OCI-M1 (cell line): ENCODE measurements at regions not wholly inside any gene's neighbourhood (a gene's known extent, or its start where the extent isn't known, plus 50 kb on each side); places are given as distances from the start of the nearest gene placed in this dataset.
"Not testable (repeated sequence)": the region's sequence is repeated elsewhere in the genome, so short reads cannot be mapped to it uniquely, and the experiment has no call there.

Experiments used
- DNase-seq: peaks from one replicate; lab custom pipeline; 2025; lab: John Stamatoyannopoulos, UW

GRCh38 chr2:21332993-21333625, 209.3 kb downstream of the TDRD15 start:
- DNase-seq: no peak

DNA sequence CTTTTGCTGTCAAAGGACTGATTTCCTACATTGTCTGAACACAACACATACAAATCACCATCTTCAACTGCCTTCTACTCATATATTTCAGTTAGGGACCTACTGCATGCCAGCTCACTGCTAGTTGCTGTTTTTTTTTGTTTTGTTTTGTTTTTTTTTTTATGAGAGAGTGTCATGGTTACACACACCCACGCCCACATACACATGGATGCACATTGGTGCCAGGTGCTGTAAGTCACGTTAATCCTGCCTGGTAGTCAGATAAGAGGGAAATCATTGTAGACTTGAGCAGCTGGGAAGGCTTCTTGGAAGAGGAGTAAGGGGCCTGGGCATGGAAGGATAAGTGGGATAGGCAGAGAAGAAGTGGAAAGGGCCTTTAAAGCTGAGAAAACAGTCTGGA, 209.9 kb downstream of the TDRD15 start:
- DNase-seq: no peak

DNA sequence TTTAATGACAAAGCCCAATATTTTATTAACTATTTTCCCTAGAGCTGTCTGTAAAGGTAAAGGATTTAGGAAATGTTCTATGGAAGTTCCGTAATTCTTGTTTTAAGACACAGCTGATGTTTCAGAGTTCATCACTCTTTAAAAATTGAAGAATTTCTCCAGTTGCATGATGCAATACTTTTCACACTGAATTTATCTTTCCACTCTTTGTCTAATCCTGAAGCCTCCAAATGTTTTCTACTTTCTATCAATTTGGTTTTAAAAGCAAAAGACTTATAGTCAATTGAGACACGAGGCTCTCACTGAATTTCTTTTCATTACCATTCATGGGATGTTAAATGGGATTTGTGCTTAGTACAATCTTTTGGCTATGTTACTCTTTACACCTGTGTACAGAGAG, 223.2 kb downstream of the TDRD15 start:
- DNase-seq: no peak

DNA sequence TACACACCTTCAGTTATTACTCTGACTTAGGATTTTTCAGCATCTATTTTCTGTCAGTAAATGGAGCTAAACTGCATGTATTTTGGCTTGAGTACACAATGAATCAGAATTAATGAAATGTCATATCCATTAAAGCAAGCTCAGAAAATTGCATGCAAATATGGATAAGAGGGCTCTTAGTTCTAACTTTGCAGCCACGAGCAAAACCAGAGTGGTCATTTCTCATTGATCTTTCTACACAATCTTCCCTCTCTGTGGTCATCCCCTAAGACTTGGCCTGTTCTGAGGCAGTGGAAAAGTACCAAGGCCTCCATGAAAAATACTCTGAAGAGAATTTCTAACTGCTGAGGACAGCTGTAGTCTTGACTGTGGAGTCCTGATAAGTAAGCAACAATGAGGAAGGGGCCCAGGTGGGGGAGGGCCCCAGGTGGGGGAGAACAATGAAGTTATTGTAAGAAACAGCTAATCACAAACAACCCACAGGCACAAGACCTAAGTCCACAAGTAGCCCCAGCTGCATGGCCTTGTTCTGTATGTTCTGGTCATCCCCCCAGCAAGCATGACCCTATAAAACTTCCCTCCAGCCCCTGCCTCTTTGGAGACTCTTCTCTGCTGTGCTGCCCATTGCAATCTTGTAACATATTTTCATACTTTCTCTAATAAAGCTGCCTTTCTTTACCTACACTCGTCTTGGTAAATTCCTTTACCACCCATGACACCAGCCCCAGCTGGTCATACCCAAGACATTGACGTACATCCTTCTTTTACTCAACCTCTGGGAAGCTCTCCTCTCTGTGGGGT, 230.3 kb downstream of the TDRD15 start:
- DNase-seq: no peak

GRCh38 chr2:21356086-21356856, 232.5 kb downstream of the TDRD15 start:
- no peak for DNase-seq

DNA sequence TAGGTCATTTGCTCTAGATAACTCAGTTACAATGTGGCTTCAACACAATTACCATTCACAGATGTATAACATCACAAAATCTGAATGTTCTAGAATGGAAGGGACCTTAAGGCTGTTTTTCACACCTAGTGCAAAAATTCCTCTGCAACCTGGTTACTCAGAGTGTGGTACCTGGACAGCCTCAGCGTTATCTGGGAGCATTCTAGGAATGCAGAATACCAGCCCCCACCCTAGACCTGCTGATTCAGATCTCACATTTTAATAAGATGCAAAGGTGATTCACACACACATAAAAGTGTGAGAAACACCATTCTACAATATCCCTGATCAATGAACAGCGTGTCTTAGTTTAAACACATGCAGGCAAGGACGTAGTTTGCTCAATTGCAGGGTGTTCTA, 233.1 kb downstream of the TDRD15 start:
- DNase-seq: no peak

DNA sequence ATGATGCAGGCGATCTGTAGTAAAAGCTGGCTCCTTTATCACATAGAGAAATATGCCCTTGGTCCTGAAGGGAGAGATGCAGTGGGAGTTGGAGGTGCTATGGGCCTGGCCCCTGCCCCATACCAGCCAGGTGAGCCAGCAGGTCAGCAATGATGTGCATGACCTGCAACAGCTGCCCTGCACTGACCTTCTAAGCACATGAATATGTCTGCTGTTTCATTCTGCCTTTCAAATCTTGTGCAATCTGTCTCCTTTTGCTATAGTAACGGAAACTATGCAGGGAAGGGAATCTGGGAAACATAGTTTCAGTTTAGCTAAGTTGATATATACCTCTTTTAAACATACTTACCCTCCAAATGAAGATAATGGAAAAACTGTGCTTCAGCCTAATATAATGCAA, 235.2 kb downstream of the TDRD15 start:
- DNase-seq: no peak

GRCh38 chr2:21361384-21361783, 237.6 kb downstream of the TDRD15 start:
- no peak for DNase-seq

- no peak for DNase-seq
These were observed 238.3 kb downstream of the TDRD15 start for GRCh38 chr2:21361957-21362486.

DNA sequence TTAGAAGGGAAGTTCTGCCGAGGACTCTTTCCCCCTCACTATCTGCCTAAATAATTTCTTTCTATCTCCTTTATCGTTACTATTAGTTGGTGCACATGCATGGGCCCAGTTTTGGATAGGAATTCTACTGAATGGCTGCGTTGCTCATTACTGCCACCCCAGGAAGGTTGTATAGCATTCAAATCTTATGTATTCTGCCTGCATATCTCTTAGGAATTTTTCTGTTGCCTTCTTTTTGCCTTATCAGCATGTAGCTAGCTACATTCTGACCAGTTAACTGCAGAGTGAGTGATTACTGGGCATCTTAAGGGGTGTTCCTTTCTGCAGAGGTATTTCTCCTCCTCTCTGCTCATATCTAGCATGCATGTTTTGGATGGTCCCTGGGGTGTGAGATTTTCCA, 239.6 kb downstream of the TDRD15 start:
- peak; percentile 3 for DNase-seq

DNA sequence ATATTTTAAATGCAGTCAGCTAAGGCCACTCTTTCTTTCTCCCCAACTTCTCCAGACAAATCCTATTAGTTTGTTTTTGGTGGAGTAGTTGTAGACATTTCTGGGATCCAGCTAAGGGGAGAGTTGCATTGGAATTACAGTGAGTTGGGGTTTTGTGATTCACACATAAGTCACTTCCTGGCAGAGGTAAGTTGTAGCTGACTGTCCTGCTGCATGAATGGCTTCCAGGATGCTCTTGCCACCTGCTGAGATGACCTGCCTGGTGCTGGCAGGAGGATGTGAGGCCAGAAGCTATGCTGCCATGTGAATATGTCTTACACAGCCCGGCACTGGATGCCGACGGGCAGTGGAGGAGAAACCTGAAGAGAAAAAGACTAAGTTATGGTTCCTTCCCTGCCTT, 243.7 kb downstream of the TDRD15 start:
- no peak for DNase-seq

- DNase-seq: no peak
These were observed 246.0 kb downstream of the TDRD15 start for GRCh38 chr2:21369787-21370186.

GRCh38 chr2:21371499-21372003, 247.8 kb downstream of the TDRD15 start:
- DNase-seq: no peak

DNA sequence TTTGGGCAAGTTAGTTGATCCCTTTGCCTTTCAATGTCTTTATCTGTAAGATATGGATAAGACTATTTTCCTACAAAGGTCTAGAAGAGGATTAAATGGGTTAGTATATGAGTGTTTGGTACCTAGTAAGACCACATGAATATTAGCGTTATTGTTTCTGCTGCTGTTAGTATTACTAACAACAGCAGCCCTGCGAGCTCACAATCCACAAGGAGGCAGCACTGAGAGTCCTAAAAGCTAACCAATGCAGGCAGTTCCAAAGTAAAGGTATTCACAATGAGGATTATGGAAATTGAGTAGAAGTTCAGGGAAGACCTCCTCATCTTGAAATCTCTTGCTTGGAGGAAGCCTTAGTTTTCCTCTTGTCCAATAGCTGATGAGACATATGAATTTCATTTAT, 248.9 kb downstream of the TDRD15 start:
- peak; percentile 28 for DNase-seq

GRCh38 chr2:21376864-21377263, 253.1 kb downstream of the TDRD15 start:
- no peak for DNase-seq

DNA sequence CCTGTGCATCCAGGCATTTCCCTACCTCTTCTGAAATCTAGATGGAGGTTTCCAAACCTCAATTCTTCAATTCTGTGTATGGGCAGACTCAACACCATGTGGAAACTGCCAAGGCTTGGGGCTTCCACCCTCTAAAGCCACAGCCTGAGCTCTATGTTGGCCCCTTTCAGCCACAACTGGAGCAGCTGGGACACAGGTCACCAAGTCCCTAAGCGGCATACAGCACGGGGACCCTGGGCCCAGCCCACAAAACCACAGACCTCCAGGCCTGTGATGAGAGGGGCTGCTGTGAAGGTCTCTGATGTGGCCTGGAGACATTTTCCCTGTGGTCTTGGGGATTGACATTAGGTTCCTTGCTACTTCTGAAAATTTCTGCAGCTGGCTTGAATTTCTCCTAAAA, 255.4 kb downstream of the TDRD15 start:
- no peak for DNase-seq

DNA sequence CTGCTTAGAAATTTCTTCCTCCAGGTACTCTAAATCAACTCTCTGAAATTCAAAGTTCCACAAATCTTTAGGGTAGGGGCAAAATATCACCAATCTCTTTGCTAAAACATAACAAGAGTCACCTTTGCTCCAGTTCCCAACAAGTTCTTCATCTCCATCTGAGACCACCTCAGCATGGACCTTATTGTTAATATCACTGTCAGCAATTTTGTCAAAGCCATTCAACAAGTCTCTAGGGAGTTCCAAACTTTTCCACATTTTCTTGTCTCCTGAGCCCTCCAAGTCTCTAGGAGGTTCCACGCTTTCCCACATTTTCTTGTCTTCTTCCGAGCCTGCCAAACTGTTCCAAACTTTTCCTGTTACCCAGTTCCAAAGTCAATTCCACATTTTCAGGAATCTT, 255.9 kb downstream of the TDRD15 start:
- not testable (repeated sequence) for DNase-seq

DNA sequence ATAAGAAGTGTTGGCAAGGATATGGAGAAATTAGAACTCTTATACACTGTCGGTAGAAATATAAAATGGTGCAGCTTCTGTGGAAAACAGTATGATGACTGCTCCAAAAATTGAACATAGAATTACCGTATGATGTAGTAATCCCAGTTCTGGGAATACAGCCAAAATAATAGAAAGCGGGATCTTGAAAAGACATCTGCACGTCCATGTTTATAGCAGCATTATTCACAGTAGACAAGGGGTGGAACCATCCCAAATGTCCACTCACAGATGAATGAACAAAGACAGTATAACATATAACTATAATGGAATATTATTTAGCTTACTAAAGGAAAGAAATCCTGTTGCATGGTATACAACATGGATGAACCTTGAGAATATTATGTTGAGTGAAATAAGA, 257.7 kb downstream of the TDRD15 start:
- no peak for DNase-seq

- DNase-seq: no peak
These were observed 259.1 kb downstream of the TDRD15 start for GRCh38 chr2:21382701-21383520.

- no peak for DNase-seq
These were observed 262.9 kb downstream of the TDRD15 start for GRCh38 chr2:21386666-21387065.

DNA sequence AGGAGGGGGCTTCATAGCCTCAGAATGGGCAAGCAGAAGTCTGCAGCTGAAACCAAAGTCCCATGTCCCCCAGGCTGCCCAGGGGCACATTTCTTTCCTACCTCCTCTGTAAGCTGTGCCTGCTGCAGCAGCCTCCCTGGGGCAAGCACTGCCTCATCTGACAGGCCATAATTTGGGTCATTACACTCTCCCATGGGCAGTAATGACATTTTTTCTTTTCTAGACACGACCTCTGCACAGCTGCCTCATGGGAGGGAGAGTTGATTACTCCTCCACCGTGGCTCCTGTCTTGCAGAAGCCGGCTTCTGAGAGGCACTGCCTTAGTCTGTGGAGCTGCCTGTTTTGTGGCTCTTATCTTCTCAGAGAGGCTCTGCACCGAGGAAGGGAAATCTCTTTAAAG, 268.9 kb downstream of the TDRD15 start:
- DNase-seq: no peak

GRCh38 chr2:21393173-21393572, 269.4 kb downstream of the TDRD15 start:
- no peak for DNase-seq
